Keratinocyte (primary cell): ENCODE measurements at regions not wholly inside any gene's neighbourhood (a gene's known extent, or its start where the extent isn't known, plus 50 kb on each side); places are given as distances from the start of the nearest gene placed in this dataset.

Experiments
- DNase-seq: peaks from one replicate; pipeline ENCODE4 v3.0.0-alpha.2; 2011; ENCODE audit warnings: low read depth, missing footprints, low spot score
- FAIRE-seq: peaks from 2 replicates; lab custom pipeline; 2011; peaks lifted over from hg19 to GRCh38; lab: Jason Lieb, UNC
- H2AFZ ChIP-seq: 2 replicates; pipeline ENCODE4 v1.6.0; 2012; ENCODE audit warnings: low read length, control low read depth, inconsistent platforms; ENCODE audit not compliant: control insufficient read depth
- H3K27ac ChIP-seq: 2 replicates; pipeline ENCODE4 v1.5.1; 2011; ENCODE audit warnings: low read length; ENCODE audit not compliant: control insufficient read depth, insufficient read depth
- H3K27me3 ChIP-seq: 3 replicates; pipeline ENCODE4 v1.6.0; 2011; ENCODE audit warnings: low read length; ENCODE audit not compliant: control insufficient read depth, insufficient read depth; ENCODE audit errors: extremely low read depth
- H3K36me3 ChIP-seq, 2 experiments: 2 replicates in 1 of 2; 3 replicates in 1 of 2; pipeline ENCODE4 v1.5.1; 2011; ENCODE audit warnings: low read length in 2 of 2, mild to moderate bottlenecking in 1 of 2; ENCODE audit not compliant: control insufficient read depth in 2 of 2, insufficient read depth in 2 of 2; ENCODE audit errors: extremely low read depth in 1 of 2
- H3K4me1 ChIP-seq: 3 replicates; pipeline ENCODE4 v1.5.1; 2011; ENCODE audit warnings: low read length; ENCODE audit not compliant: control insufficient read depth, insufficient read depth; ENCODE audit errors: extremely low read depth
- H3K4me2 ChIP-seq: 3 replicates; pipeline ENCODE4 v1.6.0; 2011; ENCODE audit warnings: low read depth, low read length; ENCODE audit not compliant: control insufficient read depth, insufficient read depth; ENCODE audit errors: extremely low read depth
- H3K4me3 ChIP-seq, 3 experiments: fragments of 200-600 bp in 1 of 3; sonication (generic) in 1 of 3; 2 replicates in 2 of 3; 3 replicates in 1 of 3; pipeline ENCODE4 v1.5.1; 2011 to 2016; ENCODE audit warnings: low read length in 3 of 3, mild to moderate bottlenecking in 3 of 3, control low read depth in 2 of 3, inconsistent platforms in 1 of 3, low read depth in 1 of 3, mixed read lengths in 1 of 3, mixed run types in 1 of 3, moderate library complexity in 1 of 3; ENCODE audit not compliant: control insufficient read depth in 2 of 3, insufficient read depth in 2 of 3; ENCODE audit errors: extremely low read depth in 1 of 3
- H3K79me2 ChIP-seq: 2 replicates; pipeline ENCODE4 v1.6.0; 2012; ENCODE audit warnings: low read length; ENCODE audit not compliant: control insufficient read depth, insufficient read depth
- H3K9ac ChIP-seq: 3 replicates; pipeline ENCODE4 v1.6.0; 2011; ENCODE audit warnings: low read length; ENCODE audit not compliant: control insufficient read depth, insufficient read depth; ENCODE audit errors: extremely low read depth
- H3K9me1 ChIP-seq: 3 replicates; pipeline ENCODE4 v1.6.0; 2011; ENCODE audit warnings: low read length; ENCODE audit not compliant: control insufficient read depth, insufficient read depth; ENCODE audit errors: extremely low read depth
- H3K9me3 ChIP-seq: 2 replicates; pipeline ENCODE4 v1.5.1; 2012; ENCODE audit warnings: low read depth, low read length; ENCODE audit not compliant: control insufficient read depth
- H4K20me1 ChIP-seq: 3 replicates; pipeline ENCODE4 v1.6.0; 2011; ENCODE audit warnings: low read length; ENCODE audit not compliant: control insufficient read depth, insufficient read depth; ENCODE audit errors: extremely low read depth
- CTCF ChIP-seq, 3 experiments: IDR thresholded peaks in 1 of 3; conservative IDR thresholded peaks in 1 of 3; optimal IDR thresholded peaks in 1 of 3; 2 replicates in 2 of 3; 3 replicates in 1 of 3; pipeline versions ENCODE3 to v1.5.1; 2011; ENCODE audit warnings: low read length in 3 of 3, mild to moderate bottlenecking in 3 of 3, moderate library complexity in 2 of 3, control low read depth in 1 of 3, inconsistent platforms in 1 of 3; ENCODE audit not compliant: insufficient read depth in 2 of 3; ENCODE audit errors: extremely low read depth in 1 of 3
- EZH2 ChIP-seq: IDR thresholded peaks from one replicate; pipeline ENCODE4 v1.6.1; 2012; ENCODE audit warnings: inconsistent platforms, mild to moderate bottlenecking, low read length, moderate library complexity
- dilution Hi-C: fragments of 300-500 bp; cut with MboI; formaldehyde crosslinking; loops from one replicate; pipeline ENCODE4 v1.7.0; 2020; ENCODE audit warnings: low sequenced_read_pairs; ENCODE audit not compliant: extremely low pct_ligation_motif_present

GRCh38 chr7:39892361-39892760, 57.7 kb upstream of the CDK13 start:
- Histone ChIP-seq H3K9me1 (no peaks in the 10 kb centered on the region), H3K79me2 (no peaks in the 10 kb centered on the region), H3K9me3 (no peaks in the 10 kb centered on the region), H3K4me3 (no peak overlapping the region), H3K27me3 (no peaks in the 10 kb centered on the region), H3K4me2 (no peak overlapping the region), H3K36me3 (no peaks in the 10 kb centered on the region), H3K27ac (no peak overlapping the region), H3K4me1 (no peaks in the 10 kb centered on the region), H3K9ac (no peak overlapping the region), H4K20me1 (no peaks in the 10 kb centered on the region), H2AFZ (no peak overlapping the region)
- no peak for TF ChIP-seq CTCF (optimal IDR thresholded peaks at IDR 0.05 in 1 of 3, IDR thresholded peaks at IDR 0.05 in 1 of 3, conservative IDR thresholded peaks at IDR 0.05 in 1 of 3; ENCODE audit: extremely low read depth in 1 of 3, insufficient read depth in 2 of 3, low read length in 3 of 3)
- no peak for TF ChIP-seq EZH2
- dilution Hi-C loops, result no loop called here
- DNase-seq (no peak), FAIRE-seq (no peak)

DNA sequence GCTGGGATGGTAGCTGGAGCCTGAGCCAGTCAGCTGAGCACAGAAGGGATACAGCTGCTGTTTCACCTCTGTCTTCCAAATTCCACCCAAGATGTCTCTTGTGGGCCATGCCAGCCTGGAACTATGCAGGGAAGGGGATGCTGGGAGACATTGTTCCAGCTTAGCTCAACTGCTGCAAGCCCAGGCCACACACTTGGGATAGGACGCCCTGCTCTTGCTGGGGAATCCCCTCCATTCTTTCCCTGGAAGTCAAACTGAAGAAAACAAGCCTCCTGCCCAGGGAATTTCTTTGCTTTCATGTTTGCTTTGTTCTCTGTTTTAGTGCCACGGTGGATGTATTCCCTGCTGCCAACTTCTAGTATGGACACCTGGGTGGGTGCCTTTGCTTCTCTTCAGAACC, 55.2 kb upstream of the CDK13 start:
- H3K9me1 ChIP-seq, result no peaks in the 10 kb centered on the region
- no peaks in the 10 kb centered on the region for H3K27me3 ChIP-seq
- H3K4me3 ChIP-seq, result no peak overlapping the region
- dilution Hi-C loops, result no loop called here
- no peak overlapping the region for H3K9ac ChIP-seq
- no peaks in the 10 kb centered on the region for H3K79me2 ChIP-seq
- no peak overlapping the region for H2AFZ ChIP-seq
- no peaks in the 10 kb centered on the region for H3K36me3 ChIP-seq
- no peaks in the 10 kb centered on the region for H3K9me3 ChIP-seq
- no peak for TF ChIP-seq CTCF (optimal IDR thresholded peaks at IDR 0.05 in 1 of 3, IDR thresholded peaks at IDR 0.05 in 1 of 3, conservative IDR thresholded peaks at IDR 0.05 in 1 of 3; ENCODE audit: extremely low read depth in 1 of 3, insufficient read depth in 2 of 3, low read length in 3 of 3)
- no peak for TF ChIP-seq EZH2
- no peaks in the 10 kb centered on the region for H3K4me1 ChIP-seq
- no peak overlapping the region for H3K4me2 ChIP-seq
- no peak for DNase-seq
- FAIRE-seq, result peak; percentile 23
- H3K27ac ChIP-seq, result no peak overlapping the region
- no peaks in the 10 kb centered on the region for H4K20me1 ChIP-seq
